B cell (primary cell): ENCODE measurements at regions not wholly inside any gene's neighbourhood (a gene's known extent, or its start where the extent isn't known, plus 50 kb on each side); places are given as distances from the start of the nearest gene placed in this dataset.

Source experiments
- ATAC-seq: fragments of 200-7000 bp; cut with Tn5 transposase; one replicate; pipeline ENCODE4 v1.10.0; 2021; ENCODE audit warnings: low read depth, mild to moderate bottlenecking, moderate number of reproducible peaks, moderate library complexity
- CTCF ChIA-PET: fragments of 350-600 bp; sonication (Branson Sonifier 250); formaldehyde crosslinking; loops from one replicate; lab custom pipeline; 2021; ENCODE audit warnings: antibody characterized with exemption, inconsistent platforms; lab: Charles Lee
- POLR2A ChIA-PET: fragments of 350-600 bp; sonication (Branson Sonifier 250); formaldehyde crosslinking; loops from one replicate; lab custom pipeline; 2021; ENCODE audit warnings: antibody characterized with exemption; lab: Charles Lee
- DNase-seq: peaks from one replicate; pipeline ENCODE4 v3.0.0; 2013
- H2AFZ ChIP-seq: 2 replicates; pipeline ENCODE4 v1.6.1; 2012; ENCODE audit warnings: mild to moderate bottlenecking, low read depth, low read length; ENCODE audit not compliant: insufficient read depth, poor library complexity, severe bottlenecking
- H3K27ac ChIP-seq, 2 donors: 1 replicate in 1 of 2; 2 replicates in 1 of 2; pipeline ENCODE4 v1.5.1; 2012 to 2013; ENCODE audit warnings: low read length in 2 of 2, mild to moderate bottlenecking in 2 of 2, moderate library complexity in 1 of 2
- H3K27me3 ChIP-seq, 4 experiments: fragments of 200-600 bp in 1 of 4; sonication (generic) in 1 of 4; replicated peaks in 1 of 4; 1 replicate in 2 of 4; 2 replicates in 2 of 4; pipeline versions ENCODE4 v1.6.1 to v1.7.0; 2013 to 2016; ENCODE audit warnings: low read length in 3 of 4, mild to moderate bottlenecking in 2 of 4, mixed read lengths in 1 of 4, moderate library complexity in 1 of 4; ENCODE audit not compliant: insufficient read depth in 4 of 4, control insufficient read depth in 3 of 4; ENCODE audit errors: control extremely low read depth in 1 of 4
- H3K36me3 ChIP-seq, 2 experiments: replicated peaks in 1 of 2; 1 replicate in 1 of 2; 2 replicates in 1 of 2; pipeline versions ENCODE4 v1.6.1 to v1.7.1; 2013; ENCODE audit warnings: low read length in 1 of 2; ENCODE audit not compliant: insufficient read depth in 2 of 2, control insufficient read depth in 1 of 2; ENCODE audit errors: control extremely low read depth in 1 of 2, extremely low read depth in 1 of 2
- H3K4me1 ChIP-seq, 2 donors: fragments of 200-600 bp in 1 of 2; sonication (generic) in 1 of 2; 1 replicate in 1 of 2; 2 replicates in 1 of 2; pipeline versions ENCODE4 v1.5.1 to v1.6.1; 2013 to 2017; ENCODE audit warnings: low read length in 2 of 2; ENCODE audit not compliant: control insufficient read depth in 2 of 2, insufficient read depth in 2 of 2
- H3K4me2 ChIP-seq: replicated peaks from 2 replicates; pipeline ENCODE3; 2012; ENCODE audit warnings: mild to moderate bottlenecking, low read depth, low read length; ENCODE audit not compliant: poor library complexity, severe bottlenecking
- H3K4me3 ChIP-seq, 5 experiments: fragments of 200-600 bp in 1 of 5; sonication (generic) in 1 of 5; 1 replicate in 3 of 5; 2 replicates in 2 of 5; pipeline versions ENCODE4 v1.5.1 to v1.7.0; 2011 to 2016; ENCODE audit warnings: low read length in 4 of 5, mild to moderate bottlenecking in 4 of 5, low read depth in 2 of 5, control low read depth in 1 of 5, moderate library complexity in 1 of 5; ENCODE audit not compliant: insufficient read depth in 1 of 5; ENCODE audit errors: control extremely low read depth in 1 of 5, extremely low read depth in 1 of 5
- H3K79me2 ChIP-seq: fragments of 200-600 bp; sonication (generic); one replicate; pipeline ENCODE4 v1.6.0; 2016; ENCODE audit warnings: low read length; ENCODE audit not compliant: control insufficient read depth, insufficient read depth
- H3K9ac ChIP-seq: fragments of 200-600 bp; sonication (generic); 2 replicates; pipeline ENCODE4 v1.6.1; 2017; ENCODE audit warnings: mild to moderate bottlenecking, low read length, moderate library complexity
- H3K9me3 ChIP-seq, 3 donors: one replicate each; pipeline versions ENCODE4 v1.6.1 to v1.7.1; 2013; ENCODE audit warnings: low read length in 2 of 3; ENCODE audit not compliant: control insufficient read depth in 2 of 3, insufficient read depth in 1 of 3; ENCODE audit errors: control extremely low read depth in 1 of 3
- H4K20me1 ChIP-seq: 2 replicates; pipeline ENCODE4 v1.6.0; 2012; ENCODE audit warnings: mild to moderate bottlenecking, low read length; ENCODE audit not compliant: insufficient read depth, control insufficient read depth, poor library complexity, severe bottlenecking
- H3K27ac Mint-ChIP-seq: one replicate; pipeline ENCODE4 v1.8.0; 2021; ENCODE audit warnings: mixed read lengths
- H3K27me3 Mint-ChIP-seq: one replicate; pipeline ENCODE4 v1.8.0; 2021; ENCODE audit warnings: mixed read lengths
- H3K4me1 Mint-ChIP-seq: one replicate; pipeline ENCODE4 v1.8.0; 2021; ENCODE audit warnings: mixed read lengths
- H3K4me3 Mint-ChIP-seq: one replicate; pipeline ENCODE4 v1.8.0; 2021; ENCODE audit warnings: mixed read lengths
- H3K9me3 Mint-ChIP-seq: one replicate; pipeline ENCODE4 v1.8.0; 2022; ENCODE audit warnings: mixed read lengths; ENCODE audit not compliant: insufficient read depth
- EZH2 ChIP-seq: IDR thresholded peaks from 2 replicates; pipeline ENCODE4 v1.6.1; 2012; ENCODE audit warnings: borderline replicate concordance, low read depth, mild to moderate bottlenecking, moderate library complexity, low read length; ENCODE audit not compliant: insufficient read depth, poor library complexity, severe bottlenecking
- WGBS: methylation state at CpG from one replicate; pipeline ENCODE4 v1.1.5; 2013; ENCODE audit warnings: missing lambda C conversion rate; ENCODE audit not compliant: insufficient coverage; 5-methylcytosine and 5-hydroxymethylcytosine counted together
- intact Hi-C: fragments of 100-400 bp; cut with micrococcal nuclease; formaldehyde crosslinking; loops from one replicate; pipeline ENCODE4 v1.10.0; 2022
- TF ChIP-seq, protein P1 (sequence below): fragments of 200-600 bp; IDR thresholded peaks from one replicate; pipeline ENCODE4 v1.8.0; 2022; ENCODE audit warnings: antibody characterized with exemption, mild to moderate bottlenecking

DNA sequence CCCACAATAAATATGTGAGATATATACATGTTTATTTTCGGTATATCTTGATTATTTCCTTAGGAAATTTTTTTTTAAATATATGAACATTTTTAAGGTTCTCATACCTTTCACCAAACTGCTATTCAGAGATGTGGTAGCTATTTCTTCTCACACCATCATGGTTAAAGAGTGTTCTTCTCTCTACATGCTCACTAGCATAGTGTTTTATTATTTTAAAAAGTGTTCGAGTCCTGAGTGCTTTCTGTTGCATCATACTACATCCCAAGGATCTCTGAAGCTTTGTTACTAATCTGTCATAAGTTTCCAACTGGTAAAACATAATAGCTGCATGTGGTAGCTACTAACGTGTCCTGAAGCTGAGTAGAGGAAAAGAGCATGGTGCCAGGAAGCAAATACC is 177.4 kb upstream of the GLRA1 start:
- no peaks in the 10 kb centered on the region for H3K36me3 ChIP-seq
- intact Hi-C loops = no loop called here
- DNase-seq (no peak), ATAC-seq (no peak)
- WGBS = no CpG with 5 or more reads among the region's 3 CpGs
- no peak overlapping the region for H3K4me3 ChIP-seq
- H3K9ac ChIP-seq = no peak overlapping the region
- no peaks in the 10 kb centered on the region for H3K4me1 ChIP-seq
- H3K9me3 ChIP-seq = peaks cover 0 to 5% (median 0%) of the 10 kb centered on the region in 3 donors
- H3K79me2 ChIP-seq = no peaks in the 10 kb centered on the region
- Mint-ChIP-seq H3K4me3 (no peak overlapping the region), H3K9me3 (peaks cover 10% of the 10 kb centered on the region), H3K27ac (no peak overlapping the region), H3K27me3 (peaks cover 7% of the 10 kb centered on the region), H3K4me1 (peaks cover 3% of the 10 kb centered on the region)
- H3K27me3 ChIP-seq = no peaks in the 10 kb centered on the region
- TF ChIP-seq, protein P1, sequence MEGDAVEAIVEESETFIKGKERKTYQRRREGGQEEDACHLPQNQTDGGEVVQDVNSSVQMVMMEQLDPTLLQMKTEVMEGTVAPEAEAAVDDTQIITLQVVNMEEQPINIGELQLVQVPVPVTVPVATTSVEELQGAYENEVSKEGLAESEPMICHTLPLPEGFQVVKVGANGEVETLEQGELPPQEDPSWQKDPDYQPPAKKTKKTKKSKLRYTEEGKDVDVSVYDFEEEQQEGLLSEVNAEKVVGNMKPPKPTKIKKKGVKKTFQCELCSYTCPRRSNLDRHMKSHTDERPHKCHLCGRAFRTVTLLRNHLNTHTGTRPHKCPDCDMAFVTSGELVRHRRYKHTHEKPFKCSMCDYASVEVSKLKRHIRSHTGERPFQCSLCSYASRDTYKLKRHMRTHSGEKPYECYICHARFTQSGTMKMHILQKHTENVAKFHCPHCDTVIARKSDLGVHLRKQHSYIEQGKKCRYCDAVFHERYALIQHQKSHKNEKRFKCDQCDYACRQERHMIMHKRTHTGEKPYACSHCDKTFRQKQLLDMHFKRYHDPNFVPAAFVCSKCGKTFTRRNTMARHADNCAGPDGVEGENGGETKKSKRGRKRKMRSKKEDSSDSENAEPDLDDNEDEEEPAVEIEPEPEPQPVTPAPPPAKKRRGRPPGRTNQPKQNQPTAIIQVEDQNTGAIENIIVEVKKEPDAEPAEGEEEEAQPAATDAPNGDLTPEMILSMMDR = no peak
- TF ChIP-seq EZH2 = no peak
- H2AFZ ChIP-seq = no peak overlapping the region
- H4K20me1 ChIP-seq = no peaks in the 10 kb centered on the region
- no peak overlapping the region for H3K4me2 ChIP-seq
- no peak overlapping the region for H3K27ac ChIP-seq
- POLR2A ChIA-PET = no interaction called here
- CTCF ChIA-PET = interaction anchor here (1.1 kb wide), 1 partner anchor 41 kb away, joined by 3 read pairs; no protein-coding TSS in a partner anchor

DNA sequence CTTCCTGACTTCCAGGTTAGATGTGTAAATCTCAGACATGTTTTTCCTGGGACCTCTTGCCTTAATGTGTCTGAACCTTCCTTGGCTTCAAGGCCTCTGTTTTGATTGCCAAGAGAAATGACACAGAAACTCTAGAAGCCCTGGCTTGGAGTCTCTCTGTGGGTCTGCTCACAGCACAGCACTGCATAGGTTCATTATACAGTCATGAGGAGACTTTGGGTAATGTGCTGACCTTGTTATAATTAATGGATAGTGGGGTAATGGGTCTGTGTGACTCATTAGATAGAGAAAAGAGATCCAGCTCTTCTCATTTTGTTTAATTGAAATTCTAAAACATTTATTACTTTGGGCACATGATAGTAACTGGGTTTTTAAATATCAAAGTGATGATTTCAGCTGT is 175.8 kb upstream of the GLRA1 start:
- H4K20me1 ChIP-seq = no peaks in the 10 kb centered on the region
- peaks cover 3% of the 10 kb centered on the region for H3K4me1 Mint-ChIP-seq
- H3K27me3 ChIP-seq = peaks cover 0 to 2% (median 0%) of the 10 kb centered on the region in 4 experiments
- peaks cover 11% of the 10 kb centered on the region for H3K27me3 Mint-ChIP-seq
- ChIA-PET CTCF (no interaction called here), POLR2A (no interaction called here)
- H3K4me2 ChIP-seq = no peak overlapping the region
- TF ChIP-seq, protein P1 = no peak
- no peak for TF ChIP-seq EZH2
- H3K9ac ChIP-seq = no peak overlapping the region
- H3K79me2 ChIP-seq = no peaks in the 10 kb centered on the region
- no peak overlapping the region for H3K27ac ChIP-seq
- H3K4me1 ChIP-seq = no peaks in the 10 kb centered on the region
- H3K9me3 Mint-ChIP-seq = peaks cover 10% of the 10 kb centered on the region
- peaks cover 0 to 5% (median 0%) of the 10 kb centered on the region in 3 donors for H3K9me3 ChIP-seq
- H3K4me3 ChIP-seq = no peak overlapping the region
- no peaks in the 10 kb centered on the region for H3K36me3 ChIP-seq
- no peak overlapping the region for H2AFZ ChIP-seq
- ATAC-seq (no peak), DNase-seq (no peak)
- H3K4me3 Mint-ChIP-seq = no peak overlapping the region
- intact Hi-C loops = no loop called here
- no peak overlapping the region for H3K27ac Mint-ChIP-seq
